ENCODE measurements at regions not wholly inside any gene's neighbourhood (a gene's known extent, or its start where the extent isn't known, plus 50 kb on each side); places are given as distances from the start of the nearest gene placed in this dataset.

GRCh38 chr12:42761601-42762350, 172.2 kb upstream of the PRICKLE1 start:
- Histone ChIP-seq H3K27ac (no peak overlapping the region), H3K27me3 (no peaks in the 10 kb centered on the region), H3K36me3 (no peaks in the 10 kb centered on the region), H3K4me3 (no peak overlapping the region), H3K9me3 (no peaks in the 10 kb centered on the region), H3K4me1 (peaks cover 0 to 9% (median 7%) of the 10 kb centered on the region in 3 donors)
- intact Hi-C loops (cut with DNase I): no loop called here
- no peak for DNase-seq
- WGBS, 2 donors: 73 to 74% methylated on average over 4 of the region's 4 CpGs
- ATAC-seq: no peak
- no peak for TF ChIP-seq CTCF (IDR thresholded peaks at IDR 0.05)
- no peak for FAIRE-seq

DNA sequence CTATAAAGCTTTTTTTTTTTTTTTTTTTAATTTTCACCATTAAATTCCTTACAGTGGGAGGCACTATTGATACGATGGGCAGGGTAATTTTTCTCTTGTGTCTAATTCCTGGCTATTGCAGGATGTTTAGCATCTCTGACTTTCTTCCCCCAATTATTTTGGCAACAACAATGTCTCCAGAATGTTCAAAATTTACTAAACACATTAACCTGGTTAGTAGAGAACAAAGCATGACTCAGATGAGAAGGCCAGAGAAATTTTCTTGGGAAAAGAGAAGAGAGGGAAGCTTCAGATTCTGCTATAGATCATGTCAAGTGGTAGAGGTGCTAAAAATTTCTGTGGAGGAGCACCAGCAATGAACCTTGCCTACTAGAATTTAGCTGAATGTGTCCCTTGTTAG, 171.5 kb upstream of the PRICKLE1 start:
- no peak for TF ChIP-seq CTCF (IDR thresholded peaks at IDR 0.05)
- DNase-seq: no peak
- ATAC-seq: no peak
- FAIRE-seq: no peak
- no peaks in the 10 kb centered on the region for H3K9me3 ChIP-seq
- no peaks in the 10 kb centered on the region for H3K27me3 ChIP-seq
- 82 to 83% methylated on average over 1 of the region's 1 CpG for WGBS, 2 donors
- no peak overlapping the region for H3K27ac ChIP-seq
- intact Hi-C loops (cut with DNase I): no loop called here
- no peak overlapping the region for H3K4me3 ChIP-seq
- peaks cover 0 to 9% (median 6%) of the 10 kb centered on the region in 3 donors for H3K4me1 ChIP-seq
- H3K36me3 ChIP-seq: no peaks in the 10 kb centered on the region

DNA sequence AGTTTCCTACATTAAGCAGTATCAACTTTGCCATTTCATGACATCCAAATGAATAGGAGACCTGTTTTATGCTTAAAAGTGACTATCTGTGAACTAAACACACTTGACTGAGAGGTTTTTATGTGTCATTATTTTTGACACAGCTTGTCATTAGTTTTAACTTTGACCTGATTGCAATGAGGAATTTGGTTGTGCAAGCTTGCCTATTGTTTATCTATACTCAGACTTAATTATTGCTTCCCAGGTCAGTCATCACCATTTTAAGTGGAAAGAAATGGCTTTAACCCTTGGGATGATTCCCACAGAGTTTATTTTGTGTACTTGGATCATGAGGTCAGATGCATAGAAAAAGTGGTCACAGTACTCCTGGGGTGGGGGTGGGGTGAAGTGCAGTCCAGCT, 171.0 kb upstream of the PRICKLE1 start:
- Histone ChIP-seq H3K4me1 (peaks cover 0 to 9% (median 6%) of the 10 kb centered on the region in 3 donors), H3K4me3 (no peak overlapping the region), H3K27ac (no peak overlapping the region), H3K27me3 (no peaks in the 10 kb centered on the region), H3K9me3 (no peaks in the 10 kb centered on the region), H3K36me3 (no peaks in the 10 kb centered on the region)
- intact Hi-C loops (cut with DNase I): no loop called here
- no peak for FAIRE-seq
- no peak for ATAC-seq
- no peak for DNase-seq
- no peak for TF ChIP-seq CTCF (IDR thresholded peaks at IDR 0.05)

GRCh38 chr12:42759622-42760273, 170.2 kb upstream of the PRICKLE1 start:
- intact Hi-C loops (cut with DNase I): no loop called here
- ATAC-seq (peak; percentile 70 to 83 (median 78)), FAIRE-seq (no peak), DNase-seq (peak in 4 of 6 donors; percentile 38 to 73 (median 63))
- Histone ChIP-seq H3K36me3 (no peaks in the 10 kb centered on the region), H3K4me3 (no peak overlapping the region), H3K9me3 (no peaks in the 10 kb centered on the region), H3K4me1 (peaks cover 0 to 9% (median 6%) of the 10 kb centered on the region in 3 donors), H3K27ac (peak overlapping the region in 2 of 4 donors; percentile 23 to 40), H3K27me3 (no peaks in the 10 kb centered on the region)
- 65 to 69% methylated on average over 6 of the region's 6 CpGs for WGBS, 2 donors
- TF ChIP-seq CTCF (IDR thresholded peaks at IDR 0.05): no peak

GRCh38 chr12:42758806-42759205, 169.3 kb upstream of the PRICKLE1 start:
- Histone ChIP-seq H3K36me3 (no peaks in the 10 kb centered on the region), H3K27ac (no peak overlapping the region), H3K4me1 (peaks cover 0 to 9% (median 6%) of the 10 kb centered on the region in 3 donors), H3K4me3 (no peak overlapping the region), H3K27me3 (no peaks in the 10 kb centered on the region), H3K9me3 (no peaks in the 10 kb centered on the region)
- DNase-seq (no peak), FAIRE-seq (no peak), ATAC-seq (no peak)
- TF ChIP-seq CTCF (IDR thresholded peaks at IDR 0.05): no peak
- intact Hi-C loops (cut with DNase I): no loop called here
- 92% methylated on average over 4 of the region's 4 CpGs for WGBS, 2 donors
